ENCODE measurements at regions not wholly inside any gene's neighbourhood (a gene's known extent, or its start where the extent isn't known, plus 50 kb on each side); places are given as distances from the start of the nearest gene placed in this dataset.
A peak's percentile ranks its signal among the peaks of the same experiment; 100 is the strongest.

DNA sequence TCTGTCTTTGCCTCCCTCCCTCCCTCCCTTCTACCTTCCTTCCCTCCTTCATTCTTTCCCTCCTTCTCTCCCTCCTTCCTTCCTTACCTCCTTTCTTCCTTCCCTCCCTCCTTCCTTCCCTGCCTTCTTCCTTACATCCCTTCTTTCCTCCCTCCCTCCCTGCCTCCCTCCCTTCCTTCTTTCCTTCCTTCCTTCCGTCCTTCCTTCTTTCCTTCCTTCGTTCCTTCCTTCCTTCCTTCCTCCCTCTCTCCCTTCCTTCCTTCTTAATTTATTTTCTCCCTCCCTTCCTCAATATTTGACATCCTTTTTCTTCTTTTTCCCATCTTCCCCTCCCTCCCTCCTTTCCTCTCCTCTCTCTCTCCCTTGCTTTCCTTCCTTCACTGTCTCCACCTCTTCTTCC lies 301.8 kb downstream of the GATA3 start:
- TF ChIP-seq CTCF (IDR thresholded peaks at IDR 0.05; ENCODE audit: insufficient read depth in 1 of 2, low read depth in 1 of 2, low read length in 1 of 2, severe bottlenecking in 1 of 2, unreplicated experiment in 1 of 2) = no peak
- Histone ChIP-seq H3K4me1 (peaks cover 49% of the 10 kb centered on the region), H3K4me3 (ENCODE audit: low read depth, low read length) (no peak overlapping the region), H3K27me3 (replicated peaks; ENCODE audit: control insufficient read depth, insufficient read depth, low read length) (no peaks in the 10 kb centered on the region), H3K36me3 (ENCODE audit: control insufficient read depth, insufficient read depth, low read length) (no peaks in the 10 kb centered on the region), H3K9me3 (peaks cover 9% of the 10 kb centered on the region)
- Mint-ChIP-seq H3K27me3 (ENCODE audit: insufficient read depth, unreplicated experiment) (no peaks in the 10 kb centered on the region), H3K36me3 (ENCODE audit: insufficient read depth, unreplicated experiment) (no peaks in the 10 kb centered on the region), H3K4me3 (ENCODE audit: unreplicated experiment) (no peak overlapping the region), H3K9me3 (ENCODE audit: unreplicated experiment) (no peaks in the 10 kb centered on the region), H3K27ac (ENCODE audit: unreplicated experiment) (peak overlapping the region; percentile 7), H3K4me1 (ENCODE audit: low read depth, unreplicated experiment) (peaks cover 25% of the 10 kb centered on the region)
- ChIA-PET POLR2A (no interaction called here), CTCF (no interaction called here)
- intact Hi-C loops (cut with micrococcal nuclease; ENCODE audit: unreplicated experiment) = no loop called here
- no TSS peak for BruUV-seq (replicated peaks)
- DNase-seq = no peak

- H3K4me3 ChIP-seq (ENCODE audit: low read depth, low read length) = no peak overlapping the region
- ChIA-PET CTCF (no interaction called here), POLR2A (no interaction called here)
- no peak for TF ChIP-seq CTCF (IDR thresholded peaks at IDR 0.05; ENCODE audit: insufficient read depth in 1 of 2, low read depth in 1 of 2, low read length in 1 of 2, severe bottlenecking in 1 of 2, unreplicated experiment in 1 of 2)
- peaks cover 9% of the 10 kb centered on the region for H3K9me3 ChIP-seq
- DNase-seq = no peak
- Mint-ChIP-seq H3K9me3 (ENCODE audit: unreplicated experiment) (peaks cover 13% of the 10 kb centered on the region), H3K27me3 (ENCODE audit: insufficient read depth, unreplicated experiment) (no peaks in the 10 kb centered on the region), H3K4me3 (ENCODE audit: unreplicated experiment) (no peak overlapping the region), H3K36me3 (ENCODE audit: insufficient read depth, unreplicated experiment) (no peaks in the 10 kb centered on the region), H3K4me1 (ENCODE audit: low read depth, unreplicated experiment) (peaks cover 40% of the 10 kb centered on the region), H3K27ac (ENCODE audit: unreplicated experiment) (no peak overlapping the region)
- intact Hi-C loops (cut with micrococcal nuclease; ENCODE audit: unreplicated experiment) = no loop called here
- no peaks in the 10 kb centered on the region for H3K36me3 ChIP-seq (ENCODE audit: control insufficient read depth, insufficient read depth, low read length)
- no TSS peak for BruUV-seq (replicated peaks)
- H3K27me3 ChIP-seq (replicated peaks; ENCODE audit: control insufficient read depth, insufficient read depth, low read length) = no peaks in the 10 kb centered on the region
- peaks cover 44% of the 10 kb centered on the region for H3K4me1 ChIP-seq
These were observed 305.0 kb downstream of the GATA3 start for GRCh38 chr10:8359467-8359866.

GRCh38 chr10:8360365-8360764 lies 305.9 kb downstream of the GATA3 start:
- Mint-ChIP-seq H3K4me3 (ENCODE audit: unreplicated experiment) (no peak overlapping the region), H3K9me3 (ENCODE audit: unreplicated experiment) (peaks cover 13% of the 10 kb centered on the region), H3K27me3 (ENCODE audit: insufficient read depth, unreplicated experiment) (no peaks in the 10 kb centered on the region), H3K36me3 (ENCODE audit: insufficient read depth, unreplicated experiment) (no peaks in the 10 kb centered on the region), H3K4me1 (ENCODE audit: low read depth, unreplicated experiment) (peaks cover 34% of the 10 kb centered on the region), H3K27ac (ENCODE audit: unreplicated experiment) (no peak overlapping the region)
- peaks cover 43% of the 10 kb centered on the region for H3K4me1 ChIP-seq
- ChIA-PET POLR2A (no interaction called here), CTCF (interaction anchor here (0.5 kb wide), 1 partner anchor 1477 kb away, joined by 9 read pairs; no protein-coding TSS in a partner anchor)
- no peak overlapping the region for H3K4me3 ChIP-seq (ENCODE audit: low read depth, low read length)
- no peak for DNase-seq
- no peaks in the 10 kb centered on the region for H3K27me3 ChIP-seq (replicated peaks; ENCODE audit: control insufficient read depth, insufficient read depth, low read length)
- TF ChIP-seq CTCF (IDR thresholded peaks at IDR 0.05; ENCODE audit: insufficient read depth in 1 of 2, low read depth in 1 of 2, low read length in 1 of 2, severe bottlenecking in 1 of 2, unreplicated experiment in 1 of 2) = no peak
- peaks cover 9% of the 10 kb centered on the region for H3K9me3 ChIP-seq
- intact Hi-C loops (cut with micrococcal nuclease; ENCODE audit: unreplicated experiment) = no loop called here
- no TSS peak for BruUV-seq (replicated peaks)
- H3K36me3 ChIP-seq (ENCODE audit: control insufficient read depth, insufficient read depth, low read length) = no peaks in the 10 kb centered on the region
